ENCODE measurements at regions not wholly inside any gene's neighbourhood (a gene's known extent, or its start where the extent isn't known, plus 50 kb on each side); places are given as distances from the start of the nearest gene placed in this dataset.

- no peaks in the 10 kb centered on the region for H3K4me1 Mint-ChIP-seq (ENCODE audit: low read depth)
- DNase-seq (no peak), ATAC-seq (no peak)
- CTCF ChIA-PET = no interaction called here
- H3K9me3 Mint-ChIP-seq = no peaks in the 10 kb centered on the region
- no peak overlapping the region for H3K4me3 Mint-ChIP-seq
- intact Hi-C loops (cut with micrococcal nuclease) = no loop called here
- TF ChIP-seq CTCF (IDR thresholded peaks at IDR 0.05) = no peak
- no peaks in the 10 kb centered on the region for H3K36me3 Mint-ChIP-seq (ENCODE audit: low read depth)
- no peak overlapping the region for H3K27ac Mint-ChIP-seq
- peaks cover 20% of the 10 kb centered on the region for H3K27me3 Mint-ChIP-seq
- POLR2A ChIA-PET = no interaction called here
Measured at GRCh38 chr14:101005447-101005846, 101.9 kb upstream of the RTL1 start.

GRCh38 chr14:101006008-101006407 lies 102.5 kb upstream of the RTL1 start:
- no peak overlapping the region for H3K4me3 Mint-ChIP-seq
- intact Hi-C loops (cut with micrococcal nuclease) = no loop called here
- no peaks in the 10 kb centered on the region for H3K4me1 Mint-ChIP-seq (ENCODE audit: low read depth)
- no peak overlapping the region for H3K27ac Mint-ChIP-seq
- no peak for DNase-seq
- ChIA-PET POLR2A (no interaction called here), CTCF (no interaction called here)
- H3K27me3 Mint-ChIP-seq = peaks cover 17% of the 10 kb centered on the region
- TF ChIP-seq CTCF (IDR thresholded peaks at IDR 0.05) = no peak
- ATAC-seq = no peak
- no peaks in the 10 kb centered on the region for H3K36me3 Mint-ChIP-seq (ENCODE audit: low read depth)
- H3K9me3 Mint-ChIP-seq = no peaks in the 10 kb centered on the region

GRCh38 chr14:101007004-101007614 lies 103.6 kb upstream of the RTL1 start:
- ATAC-seq = no peak
- no peak for TF ChIP-seq CTCF (IDR thresholded peaks at IDR 0.05)
- CTCF ChIA-PET = no interaction called here

GRCh38 chr14:101007765-101008164 lies 104.2 kb upstream of the RTL1 start:
- ChIA-PET POLR2A (no interaction called here), CTCF (no interaction called here)
- Mint-ChIP-seq H3K9me3 (peaks cover 2% of the 10 kb centered on the region), H3K27me3 (peaks cover 18% of the 10 kb centered on the region), H3K4me3 (no peak overlapping the region), H3K27ac (no peak overlapping the region), H3K4me1 (ENCODE audit: low read depth) (no peaks in the 10 kb centered on the region), H3K36me3 (ENCODE audit: low read depth) (no peaks in the 10 kb centered on the region)
- intact Hi-C loops (cut with micrococcal nuclease) = no loop called here
- no peak for ATAC-seq
- TF ChIP-seq CTCF (IDR thresholded peaks at IDR 0.05) = no peak
- no peak for DNase-seq

More at GRCh38 chr14:101007004-101007614, 103.6 kb upstream of the RTL1 start:
- H3K9me3 Mint-ChIP-seq = no peaks in the 10 kb centered on the region
- H3K4me1 Mint-ChIP-seq (ENCODE audit: low read depth) = no peaks in the 10 kb centered on the region
- POLR2A ChIA-PET = no interaction called here
- no peak for DNase-seq
- intact Hi-C loops (cut with micrococcal nuclease) = no loop called here
- no peaks in the 10 kb centered on the region for H3K36me3 Mint-ChIP-seq (ENCODE audit: low read depth)
- no peak overlapping the region for H3K27ac Mint-ChIP-seq
- no peak overlapping the region for H3K4me3 Mint-ChIP-seq
- H3K27me3 Mint-ChIP-seq = peaks cover 18% of the 10 kb centered on the region

- ChIA-PET POLR2A (no interaction called here), CTCF (no interaction called here)
- no peak overlapping the region for H3K27ac Mint-ChIP-seq
- H3K27me3 Mint-ChIP-seq = peaks cover 18% of the 10 kb centered on the region
- peaks cover 2% of the 10 kb centered on the region for H3K9me3 Mint-ChIP-seq
- H3K4me3 Mint-ChIP-seq = no peak overlapping the region
- no peaks in the 10 kb centered on the region for H3K36me3 Mint-ChIP-seq (ENCODE audit: low read depth)
- DNase-seq (no peak), ATAC-seq (no peak)
- intact Hi-C loops (cut with micrococcal nuclease) = no loop called here
- TF ChIP-seq CTCF (IDR thresholded peaks at IDR 0.05) = no peak
- H3K4me1 Mint-ChIP-seq (ENCODE audit: low read depth) = no peaks in the 10 kb centered on the region
Measured at GRCh38 chr14:101008196-101008595, 104.7 kb upstream of the RTL1 start.
